IMR-90 (cell line): ENCODE measurements at regions not wholly inside any gene's neighbourhood (a gene's known extent, or its start where the extent isn't known, plus 50 kb on each side); places are given as distances from the start of the nearest gene placed in this dataset.

Experiments
- ATAC-seq: fragments of 200-7000 bp; cut with Tn5 transposase; 2 replicates; pipeline ENCODE4 v1.9.1; 2020; ENCODE audit warnings: low read depth, mild to moderate bottlenecking, moderate library complexity
- BruUV-seq: library from RNA; stranded (reverse); fragments of 400-500 nt; replicated peaks from 2 replicates; lab custom pipeline; 2021; lab: Mats Ljungman, UMichigan
- CTCF ChIA-PET: fragments of 300-600 bp; formaldehyde crosslinking; extraction: SDS; loops from one replicate; lab custom pipeline; 2021; ENCODE audit warnings: antibody characterized with exemption; lab: Yijun Ruan, JAX
- POLR2A ChIA-PET: fragments of 300-600 bp; sonication (Branson Sonifier 250); formaldehyde crosslinking; loops from one replicate; lab custom pipeline; 2022; ENCODE audit warnings: antibody characterized with exemption; ENCODE audit not compliant: unreplicated experiment; lab: Charles Lee
- DNase-seq: peaks from one replicate; pipeline ENCODE4 v3.0.0; 2013
- H2AFZ ChIP-seq: replicated peaks from 2 replicates; pipeline ENCODE3; 2013; ENCODE audit warnings: low read length, mild to moderate bottlenecking; ENCODE audit not compliant: poor library complexity
- H2AK5ac ChIP-seq: 2 replicates; pipeline ENCODE4 v1.6.1; 2013; ENCODE audit warnings: low read depth, low read length, inconsistent platforms
- H2AK9ac ChIP-seq: replicated peaks from 2 replicates; pipeline ENCODE3; 2013; ENCODE audit warnings: mild to moderate bottlenecking, low read depth, low read length, moderate library complexity; ENCODE audit not compliant: poor library complexity
- H2BK120ac ChIP-seq: 2 replicates; pipeline ENCODE4 v1.6.1; 2013; ENCODE audit warnings: low read depth, low read length, inconsistent platforms
- H2BK15ac ChIP-seq: 3 replicates; pipeline ENCODE4 v1.6.1; 2013; ENCODE audit warnings: low read depth, low read length, inconsistent platforms
- H2BK20ac ChIP-seq: 2 replicates; pipeline ENCODE4 v1.6.1; 2013; ENCODE audit warnings: low read depth, mild to moderate bottlenecking, inconsistent platforms, low read length, moderate library complexity
- H2BK5ac ChIP-seq: 2 replicates; pipeline ENCODE4 v1.6.1; 2013; ENCODE audit warnings: mild to moderate bottlenecking, low read depth, low read length, inconsistent platforms; ENCODE audit not compliant: poor library complexity, severe bottlenecking
- H3K14ac ChIP-seq: replicated peaks from 2 replicates; pipeline ENCODE4 v1.6.1; 2013; ENCODE audit warnings: low read depth, low read length, inconsistent platforms
- H3K18ac ChIP-seq: 2 replicates; pipeline ENCODE4 v1.6.1; 2013; ENCODE audit warnings: low read depth, low read length, control low read depth
- H3K23ac ChIP-seq: 2 replicates; pipeline ENCODE4 v1.6.1; 2013; ENCODE audit warnings: low read depth, low read length, inconsistent platforms
- H3K27ac ChIP-seq: 2 replicates; pipeline ENCODE4 v1.5.1; 2013; ENCODE audit warnings: mild to moderate bottlenecking, control low read depth, low read length; ENCODE audit not compliant: insufficient read depth
- H3K27me3 ChIP-seq: 2 replicates; pipeline ENCODE4 v1.6.1; 2013; ENCODE audit warnings: low read length; ENCODE audit not compliant: control insufficient read depth, insufficient read depth
- H3K36me3 ChIP-seq: 2 replicates; pipeline ENCODE4 v1.6.1; 2013; ENCODE audit warnings: low read length, mixed read lengths; ENCODE audit not compliant: control insufficient read depth, insufficient read depth
- H3K4ac ChIP-seq: 2 replicates; pipeline ENCODE4 v1.6.1; 2013; ENCODE audit warnings: low read depth, low read length, inconsistent platforms
- H3K4me1 ChIP-seq: 2 replicates; pipeline ENCODE4 v1.6.1; 2013; ENCODE audit warnings: low read length, mixed read lengths; ENCODE audit not compliant: control insufficient read depth, insufficient read depth
- H3K4me2 ChIP-seq: 2 replicates; pipeline ENCODE4 v1.6.1; 2013; ENCODE audit warnings: low read depth, mild to moderate bottlenecking, control low read depth, low read length, moderate library complexity
- H3K4me3 ChIP-seq: 2 replicates; pipeline ENCODE4 v1.5.1; 2013; ENCODE audit warnings: low read depth, mild to moderate bottlenecking, control low read depth, low read length, moderate library complexity; ENCODE audit not compliant: insufficient read depth
- H3K56ac ChIP-seq: 2 replicates; pipeline ENCODE4 v1.6.1; 2013; ENCODE audit warnings: low read length, inconsistent platforms; ENCODE audit not compliant: insufficient read depth; ENCODE audit errors: extremely low read depth
- H3K79me1 ChIP-seq, 2 experiments: 2 replicates each; pipeline ENCODE4 v1.6.1; 2013; ENCODE audit warnings: low read length in 2 of 2, inconsistent platforms in 1 of 2, low read depth in 1 of 2
- H3K9ac ChIP-seq: 2 replicates; pipeline ENCODE4 v1.6.1; 2013; ENCODE audit warnings: low read depth, low read length, control low read depth
- H3K9me1 ChIP-seq: 2 replicates; pipeline ENCODE4 v1.6.1; 2013; ENCODE audit warnings: low read length, inconsistent platforms; ENCODE audit not compliant: insufficient read depth
- H3K9me3 ChIP-seq: 2 replicates; pipeline ENCODE4 v1.6.1; 2013; ENCODE audit warnings: low read length; ENCODE audit not compliant: control insufficient read depth, insufficient read depth
- H4K20me1 ChIP-seq: 2 replicates; pipeline ENCODE4 v1.6.1; 2013; ENCODE audit warnings: low read length, inconsistent platforms; ENCODE audit not compliant: insufficient read depth
- H4K5ac ChIP-seq: 2 replicates; pipeline ENCODE4 v1.6.1; 2013; ENCODE audit warnings: mild to moderate bottlenecking, low read depth, low read length, control low read depth
- H4K8ac ChIP-seq, 2 experiments: 2 replicates each; pipeline ENCODE4 v1.6.1; 2013; ENCODE audit warnings: low read depth in 2 of 2, low read length in 2 of 2, control low read depth in 1 of 2, inconsistent platforms in 1 of 2
- H4K91ac ChIP-seq: 2 replicates; pipeline ENCODE4 v1.6.1; 2013; ENCODE audit warnings: low read depth, low read length, inconsistent platforms; ENCODE audit not compliant: insufficient read depth
- BHLHE40 ChIP-seq: fragments of 150-350 bp; IDR thresholded peaks from 2 replicates; pipeline ENCODE4 v1.6.1; 2016; ENCODE audit warnings: mild to moderate bottlenecking, low read depth, low read length
- CEBPB ChIP-seq: IDR thresholded peaks from 2 replicates; pipeline ENCODE4 v1.6.1; 2012; ENCODE audit warnings: low read depth, low read length, improper control_type of control experiment
- CHD1 ChIP-seq: IDR thresholded peaks from 2 replicates; pipeline ENCODE4 v1.6.1; 2012; ENCODE audit warnings: low read depth, low read length, improper control_type of control experiment
- FOS ChIP-seq: fragments of 150-350 bp; IDR thresholded peaks from 2 replicates; pipeline ENCODE4 v1.6.1; 2016; ENCODE audit warnings: low read depth, low read length
- MAFK ChIP-seq: IDR thresholded peaks from 2 replicates; pipeline ENCODE4 v1.6.1; 2012; ENCODE audit warnings: low read depth, low read length, improper control_type of control experiment
- MAZ ChIP-seq: IDR thresholded peaks from 2 replicates; pipeline ENCODE4 v1.6.1; 2012; ENCODE audit warnings: low read depth, mild to moderate bottlenecking, low read length, improper control_type of control experiment, moderate library complexity, borderline replicate concordance
- MXI1 ChIP-seq: IDR thresholded peaks from 2 replicates; pipeline ENCODE4 v1.6.1; 2012; ENCODE audit warnings: low read depth, mild to moderate bottlenecking, low read length, moderate library complexity, borderline replicate concordance
- NFE2L2 ChIP-seq: fragments of 150-350 bp; IDR thresholded peaks from 2 replicates; pipeline ENCODE4 v1.6.1; 2016; ENCODE audit warnings: low read depth, mild to moderate bottlenecking, low read length
- POLR2A ChIP-seq: IDR thresholded peaks from 2 replicates; pipeline ENCODE4 v1.6.1; 2012; ENCODE audit warnings: mild to moderate bottlenecking, low read depth, low read length
- RAD21 ChIP-seq: IDR thresholded peaks from 2 replicates; pipeline ENCODE4 v1.6.1; 2012; ENCODE audit warnings: low read length, improper control_type of control experiment
- RCOR1 ChIP-seq: IDR thresholded peaks from 2 replicates; pipeline ENCODE4 v1.6.1; 2012; ENCODE audit warnings: mild to moderate bottlenecking, low read length, improper control_type of control experiment; ENCODE audit not compliant: insufficient replicate concordance
- RFX5 ChIP-seq: IDR thresholded peaks from 2 replicates; pipeline ENCODE4 v1.8.0; 2012; ENCODE audit warnings: low read depth, mild to moderate bottlenecking, low read length, moderate library complexity
- SMC3 ChIP-seq: fragments of 150-350 bp; IDR thresholded peaks from 2 replicates; pipeline ENCODE4 v1.6.1; 2016; ENCODE audit warnings: low read depth, mild to moderate bottlenecking, antibody characterized with exemption, low read length, moderate library complexity
- WGBS, 2 experiments: methylation state at CpG; one replicate each; pipeline versions ENCODE4 v1.1.5 to v1.1.7; 2013; ENCODE audit warnings: missing lambda C conversion rate in 2 of 2; ENCODE audit not compliant: insufficient read length in 1 of 2; ENCODE audit errors: extremely low coverage in 2 of 2; 5-methylcytosine and 5-hydroxymethylcytosine counted together
- dilution Hi-C: fragments of 300-500 bp; cut with HindIII; formaldehyde crosslinking; loops from one replicate; pipeline ENCODE4 v1.14.3; 2018; ENCODE audit warnings: low sequenced_read_pairs; ENCODE audit not compliant: unreplicated experiment
- in situ Hi-C: fragments of 300-500 bp; cut with MboI; formaldehyde crosslinking; loops from 3 replicates; pipeline ENCODE4 v1.14.3; 2019; ENCODE audit warnings: low sequenced_read_pairs, inconsistent platforms, mixed read lengths
- intact Hi-C: fragments of 100-400 bp; cut with micrococcal nuclease; formaldehyde crosslinking; loops from 2 replicates; pipeline ENCODE4 v1.10.0; 2022
- TF ChIP-seq, protein P1 (sequence below): conservative IDR thresholded peaks from 2 replicates; pipeline ENCODE4 v1.5.1; 2012; ENCODE audit warnings: mild to moderate bottlenecking, low read depth, low read length, improper control_type of control experiment
- TF ChIP-seq, protein P2 (sequence below): fragments of 150-350 bp; IDR thresholded peaks from 2 replicates; pipeline ENCODE4 v1.6.1; 2016; ENCODE audit warnings: low read depth, mild to moderate bottlenecking, low read length, moderate library complexity, borderline replicate concordance
- TF ChIP-seq, protein P3 (sequence below): fragments of 150-350 bp; IDR thresholded peaks from 2 replicates; pipeline ENCODE4 v1.6.1; 2017; ENCODE audit warnings: mild to moderate bottlenecking, antibody characterized with exemption, low read length, low read depth

DNA sequence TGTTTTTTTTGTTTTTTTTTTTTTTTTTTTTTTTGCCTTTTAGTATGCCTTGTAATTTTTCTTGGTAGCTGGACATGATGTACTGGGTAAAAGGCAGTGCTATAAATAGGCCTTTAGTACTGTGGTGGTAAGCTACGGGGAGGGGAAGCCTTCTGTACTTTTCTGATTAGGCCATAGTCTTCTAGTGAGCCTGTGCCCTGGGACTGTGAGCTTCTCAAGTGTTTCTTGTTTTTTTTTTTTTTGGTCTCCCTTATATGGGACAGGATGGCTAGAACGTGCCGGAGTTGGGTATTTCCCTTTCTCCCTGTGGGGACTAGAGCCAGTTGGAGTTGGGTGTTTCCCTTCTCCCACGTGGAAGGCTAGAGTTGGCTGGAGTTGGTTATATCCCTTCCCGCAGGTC is 59.4 kb upstream of the PRELID3B start:
- DNase-seq (no peak), ATAC-seq (no peak)
- POLR2A ChIA-PET = no interaction called here
- H4K91ac ChIP-seq = no peak overlapping the region
- H4K8ac ChIP-seq = no peak overlapping the region
- no peak overlapping the region for H2BK5ac ChIP-seq
- no peaks in the 10 kb centered on the region for H3K79me1 ChIP-seq
- H2BK15ac ChIP-seq = no peak overlapping the region
- CTCF ChIA-PET = interaction anchor here (0.6 to 1.0 kb wide), 2 partner anchors 14 to 112 kb away, joined by 3 to 4 read pairs; no protein-coding TSS in a partner anchor
- H3K4me2 ChIP-seq = no peak overlapping the region
- no peak overlapping the region for H3K18ac ChIP-seq
- no peaks in the 10 kb centered on the region for H3K9me1 ChIP-seq
- H3K9ac ChIP-seq = no peak overlapping the region
- no peaks in the 10 kb centered on the region for H3K4me1 ChIP-seq
- BruUV-seq = no TSS peak
- H3K27me3 ChIP-seq = peaks cover under 1% of the 10 kb centered on the region
- H4K5ac ChIP-seq = no peak overlapping the region
- no peak overlapping the region for H2BK120ac ChIP-seq
- no peak overlapping the region for H3K27ac ChIP-seq
- TF ChIP-seq RAD21 (no peak), MAZ (no peak), MAFK (no peak), MXI1 (no peak), FOS (no peak), RCOR1 (no peak), NFE2L2 (no peak), SMC3 (no peak), POLR2A (no peak), RFX5 (no peak), CHD1 (no peak), CEBPB (no peak), BHLHE40 (no peak)
- TF ChIP-seq, protein P1, sequence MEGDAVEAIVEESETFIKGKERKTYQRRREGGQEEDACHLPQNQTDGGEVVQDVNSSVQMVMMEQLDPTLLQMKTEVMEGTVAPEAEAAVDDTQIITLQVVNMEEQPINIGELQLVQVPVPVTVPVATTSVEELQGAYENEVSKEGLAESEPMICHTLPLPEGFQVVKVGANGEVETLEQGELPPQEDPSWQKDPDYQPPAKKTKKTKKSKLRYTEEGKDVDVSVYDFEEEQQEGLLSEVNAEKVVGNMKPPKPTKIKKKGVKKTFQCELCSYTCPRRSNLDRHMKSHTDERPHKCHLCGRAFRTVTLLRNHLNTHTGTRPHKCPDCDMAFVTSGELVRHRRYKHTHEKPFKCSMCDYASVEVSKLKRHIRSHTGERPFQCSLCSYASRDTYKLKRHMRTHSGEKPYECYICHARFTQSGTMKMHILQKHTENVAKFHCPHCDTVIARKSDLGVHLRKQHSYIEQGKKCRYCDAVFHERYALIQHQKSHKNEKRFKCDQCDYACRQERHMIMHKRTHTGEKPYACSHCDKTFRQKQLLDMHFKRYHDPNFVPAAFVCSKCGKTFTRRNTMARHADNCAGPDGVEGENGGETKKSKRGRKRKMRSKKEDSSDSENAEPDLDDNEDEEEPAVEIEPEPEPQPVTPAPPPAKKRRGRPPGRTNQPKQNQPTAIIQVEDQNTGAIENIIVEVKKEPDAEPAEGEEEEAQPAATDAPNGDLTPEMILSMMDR = no peak
- TF ChIP-seq, protein P2, sequence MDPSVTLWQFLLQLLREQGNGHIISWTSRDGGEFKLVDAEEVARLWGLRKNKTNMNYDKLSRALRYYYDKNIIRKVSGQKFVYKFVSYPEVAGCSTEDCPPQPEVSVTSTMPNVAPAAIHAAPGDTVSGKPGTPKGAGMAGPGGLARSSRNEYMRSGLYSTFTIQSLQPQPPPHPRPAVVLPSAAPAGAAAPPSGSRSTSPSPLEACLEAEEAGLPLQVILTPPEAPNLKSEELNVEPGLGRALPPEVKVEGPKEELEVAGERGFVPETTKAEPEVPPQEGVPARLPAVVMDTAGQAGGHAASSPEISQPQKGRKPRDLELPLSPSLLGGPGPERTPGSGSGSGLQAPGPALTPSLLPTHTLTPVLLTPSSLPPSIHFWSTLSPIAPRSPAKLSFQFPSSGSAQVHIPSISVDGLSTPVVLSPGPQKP = no peak
- TF ChIP-seq, protein P3, sequence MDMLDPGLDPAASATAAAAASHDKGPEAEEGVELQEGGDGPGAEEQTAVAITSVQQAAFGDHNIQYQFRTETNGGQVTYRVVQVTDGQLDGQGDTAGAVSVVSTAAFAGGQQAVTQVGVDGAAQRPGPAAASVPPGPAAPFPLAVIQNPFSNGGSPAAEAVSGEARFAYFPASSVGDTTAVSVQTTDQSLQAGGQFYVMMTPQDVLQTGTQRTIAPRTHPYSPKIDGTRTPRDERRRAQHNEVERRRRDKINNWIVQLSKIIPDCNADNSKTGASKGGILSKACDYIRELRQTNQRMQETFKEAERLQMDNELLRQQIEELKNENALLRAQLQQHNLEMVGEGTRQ = no peak
- dilution Hi-C loops = no loop called here
- H3K4ac ChIP-seq = no peak overlapping the region
- in situ Hi-C loops = no loop called here
- no peak overlapping the region for H3K23ac ChIP-seq
- H3K36me3 ChIP-seq = no peaks in the 10 kb centered on the region
- H3K9me3 ChIP-seq = no peaks in the 10 kb centered on the region
- H2AK5ac ChIP-seq = no peak overlapping the region
- H2AFZ ChIP-seq = no peak overlapping the region
- H3K4me3 ChIP-seq = no peak overlapping the region
- H2AK9ac ChIP-seq = no peak overlapping the region
- intact Hi-C loops = no loop called here
- WGBS, 2 experiments = no CpG with 5 or more reads among the region's 5 CpGs
- H2BK20ac ChIP-seq = no peak overlapping the region
- H3K56ac ChIP-seq = no peak overlapping the region
- H3K14ac ChIP-seq = no peak overlapping the region
- no peaks in the 10 kb centered on the region for H4K20me1 ChIP-seq
